Kidney epithelial cell (primary cell): ENCODE measurements at regions not wholly inside any gene's neighbourhood (a gene's known extent, or its start where the extent isn't known, plus 50 kb on each side); places are given as distances from the start of the nearest gene placed in this dataset.

Experiments used
- DNase-seq: peaks from one replicate; pipeline ENCODE4 v3.0.0-alpha.2; 2010; ENCODE audit warnings: low read depth
- H3K27me3 ChIP-seq: 2 replicates; pipeline ENCODE4 v1.6.0; 2011; ENCODE audit warnings: low read length; ENCODE audit not compliant: control insufficient read depth, insufficient read depth
- H3K36me3 ChIP-seq: 2 replicates; pipeline ENCODE4 v1.5.1; 2011; ENCODE audit warnings: low read length; ENCODE audit not compliant: control insufficient read depth, insufficient read depth
- H3K4me3 ChIP-seq: 2 replicates; pipeline ENCODE4 v1.5.1; 2011; ENCODE audit warnings: low read depth, mild to moderate bottlenecking, control low read depth, low read length
- CTCF ChIP-seq: IDR thresholded peaks from 2 replicates; pipeline ENCODE4 v1.5.1; 2011; ENCODE audit warnings: mild to moderate bottlenecking, moderate library complexity, low read length, control low read depth, inconsistent platforms; ENCODE audit not compliant: insufficient read depth, poor library complexity, severe bottlenecking

- no peaks in the 10 kb centered on the region for H3K36me3 ChIP-seq
- no peak for TF ChIP-seq CTCF
- H3K4me3 ChIP-seq, result no peak overlapping the region
- no peaks in the 10 kb centered on the region for H3K27me3 ChIP-seq
- DNase-seq, result no peak
Measured at GRCh38 chr11:41943656-41944055, 484.2 kb upstream of the LRRC4C start.

- Histone ChIP-seq H3K4me3 (no peak overlapping the region), H3K36me3 (no peaks in the 10 kb centered on the region), H3K27me3 (no peaks in the 10 kb centered on the region)
- no peak for TF ChIP-seq CTCF
- no peak for DNase-seq
Measured at GRCh38 chr11:41947392-41947791, 487.9 kb upstream of the LRRC4C start.

GRCh38 chr11:41950470-41951143, 491.2 kb upstream of the LRRC4C start:
- DNase-seq, result no peak
- Histone ChIP-seq H3K27me3 (no peaks in the 10 kb centered on the region), H3K36me3 (no peaks in the 10 kb centered on the region), H3K4me3 (no peak overlapping the region)
- TF ChIP-seq CTCF, result no peak

GRCh38 chr11:41954034-41954433, 494.6 kb upstream of the LRRC4C start:
- H3K36me3 ChIP-seq, result no peaks in the 10 kb centered on the region
- no peak for TF ChIP-seq CTCF
- H3K27me3 ChIP-seq, result no peaks in the 10 kb centered on the region
- DNase-seq, result peak; percentile 14
- H3K4me3 ChIP-seq, result no peak overlapping the region

GRCh38 chr11:41955066-41955465, 495.6 kb upstream of the LRRC4C start:
- H3K27me3 ChIP-seq, result no peaks in the 10 kb centered on the region
- no peak overlapping the region for H3K4me3 ChIP-seq
- no peak for TF ChIP-seq CTCF
- no peak for DNase-seq
- no peaks in the 10 kb centered on the region for H3K36me3 ChIP-seq
